K562 (cell line): ENCODE measurements at regions not wholly inside any gene's neighbourhood (a gene's known extent, or its start where the extent isn't known, plus 50 kb on each side); places are given as distances from the start of the nearest gene placed in this dataset.

Source experiments
- ATAC-seq: fragments of 200-7000 bp; cut with Tn5 transposase; 3 replicates; pipeline ENCODE4 v1.9.1; 2020; ENCODE audit warnings: moderate library complexity
- BruUV-seq: library from RNA; stranded (reverse); fragments of 400-500 nt; replicated peaks from 2 replicates; lab custom pipeline; 2021; lab: Mats Ljungman, UMichigan
- CTCF ChIA-PET: fragments of 300-600 bp; formaldehyde crosslinking; extraction: SDS; loops from one replicate; lab custom pipeline; 2021; ENCODE audit warnings: low intra/inter-chr PET ratio; lab: Yijun Ruan, JAX
- POLR2A ChIA-PET: fragments of 300-600, 350-650 bp; sonication (Branson Sonifier 250); formaldehyde crosslinking; extraction: SDS; loops from one replicate; lab custom pipeline; 2021; ENCODE audit warnings: antibody characterized with exemption, inconsistent platforms; lab: Yijun Ruan, JAX
- DNase-seq, 4 experiments: peaks; one replicate each; pipeline versions ENCODE4 v3.0.0 to v3.0.0-alpha.2; 2011 to 2018; ENCODE audit warnings: low spot score in 3 of 4, mixed read lengths in 3 of 4; ENCODE audit errors: extremely low read depth in 1 of 4
- FAIRE-seq: peaks from 2 replicates; lab custom pipeline; 2011; peaks lifted over from hg19 to GRCh38; lab: Jason Lieb, UNC
- H2AFZ ChIP-seq: 2 replicates; pipeline ENCODE4 v1.6.0; 2011; ENCODE audit warnings: low read depth, low read length, control low read depth, inconsistent platforms
- H3K27ac ChIP-seq: fragments of 200-600 bp; 3 replicates; pipeline ENCODE4 v1.8.0; 2011; ENCODE audit warnings: low read depth, mild to moderate bottlenecking, control low read depth, inconsistent platforms, low read length, moderate library complexity, mixed read lengths; ENCODE audit errors: extremely low read depth
- H3K27me3 ChIP-seq, 2 experiments: fragments of 300-600 bp in 1 of 2; 2 replicates in 1 of 2; 3 replicates in 1 of 2; pipeline versions ENCODE4 v1.6.0 to v1.8.0; 2011; ENCODE audit warnings: inconsistent platforms in 2 of 2, low read length in 2 of 2, mild to moderate bottlenecking in 1 of 2, mixed read lengths in 1 of 2, moderate library complexity in 1 of 2; ENCODE audit not compliant: control insufficient read depth in 2 of 2, insufficient read depth in 2 of 2
- H3K36me3 ChIP-seq: fragments of 300-600 bp; 3 replicates; pipeline ENCODE4 v1.8.0; 2011; ENCODE audit warnings: mild to moderate bottlenecking, low read length, inconsistent platforms; ENCODE audit not compliant: control insufficient read depth, insufficient read depth
- H3K4me1 ChIP-seq, 2 experiments: fragments of 200-600 bp in 1 of 2; replicated peaks in 1 of 2; 2 replicates in 1 of 2; 3 replicates in 1 of 2; pipeline versions ENCODE4 v1.5.1 to v1.8.0; 2011; ENCODE audit warnings: inconsistent platforms in 2 of 2, low read length in 2 of 2, mild to moderate bottlenecking in 1 of 2, mixed read lengths in 1 of 2, moderate library complexity in 1 of 2; ENCODE audit not compliant: control insufficient read depth in 2 of 2, insufficient read depth in 2 of 2
- H3K4me2 ChIP-seq: 2 replicates; pipeline ENCODE4 v1.6.1; 2011; ENCODE audit warnings: low read length, control low read depth, inconsistent platforms, mixed read lengths; ENCODE audit not compliant: insufficient read depth
- H3K4me3 ChIP-seq: fragments of 200-600 bp; sonication (generic), shearing (Covaris generic); 2 replicates; pipeline ENCODE4 v1.5.1; 2016; ENCODE audit warnings: control low read depth, inconsistent platforms
- H3K79me2 ChIP-seq: fragments of 200-600 bp; 3 replicates; pipeline ENCODE4 v1.8.0; 2011; ENCODE audit warnings: low read length, inconsistent platforms; ENCODE audit not compliant: control insufficient read depth, insufficient read depth
- H3K9ac ChIP-seq, 2 experiments: 2 replicates each; pipeline versions ENCODE4 v1.6.0 to v1.6.1; 2011; ENCODE audit warnings: low read depth in 2 of 2, low read length in 2 of 2, control low read depth in 1 of 2, inconsistent platforms in 1 of 2, mild to moderate bottlenecking in 1 of 2, mixed read lengths in 1 of 2; ENCODE audit not compliant: insufficient read depth in 1 of 2
- H3K9me1 ChIP-seq: one replicate; pipeline ENCODE4 v1.6.0; 2011; ENCODE audit warnings: inconsistent platforms, mild to moderate bottlenecking, low read length, moderate library complexity; ENCODE audit not compliant: control insufficient read depth, insufficient read depth
- H3K9me3 ChIP-seq: replicated peaks from 2 replicates; pipeline ENCODE4 v1.5.1; 2011; ENCODE audit warnings: low read depth, low read length, inconsistent platforms; ENCODE audit not compliant: control insufficient read depth, insufficient read depth
- H4K20me1 ChIP-seq: replicated peaks from 2 replicates; pipeline ENCODE4 v1.6.1; 2011; ENCODE audit warnings: low read length, inconsistent platforms, mixed read lengths; ENCODE audit not compliant: control insufficient read depth, insufficient read depth
- BRCA1 ChIP-seq, 2 experiments: fragments of 450-650 bp in 1 of 2; sonication (generic) in 1 of 2; formaldehyde crosslinking in 1 of 2; IDR thresholded peaks; 2 replicates each; pipeline versions ENCODE4 v1.5.0 to v1.6.1; 2017 to 2020; ENCODE audit warnings: mild to moderate bottlenecking in 1 of 2, missing genetic modification reagents in 1 of 2
- CAMTA2 ChIP-seq: fragments of 250-450 bp; sonication (Bioruptor Pico); conservative IDR thresholded peaks from 2 replicates; pipeline ENCODE4 v1.5.1; 2022
- GTF2F1 ChIP-seq: IDR thresholded peaks from 2 replicates; pipeline ENCODE4 v1.6.1; 2011; ENCODE audit warnings: low read depth, low read length, improper control_type of control experiment
- NFXL1 ChIP-seq: fragments of 450-650 bp; formaldehyde crosslinking; IDR thresholded peaks from 2 replicates; pipeline ENCODE4 v1.4.0; 2021; ENCODE audit warnings: mild to moderate bottlenecking
- POLR2B ChIP-seq: fragments of 450-650 bp; IDR thresholded peaks from 2 replicates; pipeline ENCODE4 v1.6.1; 2018; ENCODE audit warnings: low read depth; ENCODE audit not compliant: partially characterized antibody
- PTBP1 ChIP-seq: fragments of 200-400 bp; formaldehyde crosslinking; IDR thresholded peaks from 2 replicates; pipeline ENCODE4 v1.6.1; 2017; ENCODE audit warnings: low read depth, low read length
- RAD21 ChIP-seq, 2 experiments: fragments of 250-450 bp in 1 of 2; fragments of 450-650 bp in 1 of 2; sonication (Bioruptor Pico) in 1 of 2; formaldehyde crosslinking in 1 of 2; IDR thresholded peaks in 1 of 2; conservative IDR thresholded peaks in 1 of 2; 2 replicates each; pipeline versions ENCODE4 v1.4.0 to v1.8.0; 2020 to 2022; ENCODE audit warnings: mild to moderate bottlenecking in 2 of 2, moderate library complexity in 1 of 2
- RBM34 ChIP-seq: fragments of 200-400 bp; formaldehyde crosslinking; IDR thresholded peaks from 2 replicates; pipeline ENCODE4 v1.6.1; 2018; ENCODE audit warnings: low read length, borderline replicate concordance; ENCODE audit not compliant: insufficient read depth
- TARDBP ChIP-seq: fragments of 450-650 bp; IDR thresholded peaks from 2 replicates; pipeline ENCODE4 v1.6.1; 2016
- XRCC3 ChIP-seq: fragments of 450-650 bp; IDR thresholded peaks from 2 replicates; pipeline ENCODE4 v1.6.1; 2017; ENCODE audit warnings: mild to moderate bottlenecking, moderate library complexity
- ZBTB1 ChIP-seq: sonication (generic); formaldehyde crosslinking; IDR thresholded peaks from 2 replicates; pipeline ENCODE4 v1.8.1; 2023; ENCODE audit warnings: missing genetic modification reagents, low read depth, mild to moderate bottlenecking, borderline replicate concordance
- ZNF586 ChIP-seq: fragments of 450-650 bp; formaldehyde crosslinking; conservative IDR thresholded peaks from 2 replicates; pipeline ENCODE4 v1.4.0; 2020; ENCODE audit warnings: mild to moderate bottlenecking, moderate library complexity
- ZNF778 ChIP-seq: fragments of 450-650 bp; formaldehyde crosslinking; IDR thresholded peaks from 2 replicates; pipeline ENCODE4 v1.4.0; 2020; ENCODE audit warnings: mild to moderate bottlenecking, moderate library complexity
- WGBS: fragments of 100-300 bp; shearing (Covaris generic); methylation state at CpG from one replicate; pipeline ENCODE4 v1.1.6; 2016; ENCODE audit warnings: low coverage, mixed read lengths; ENCODE audit not compliant: insufficient coverage; ENCODE audit errors: missing lambda C conversion rate; 5-methylcytosine and 5-hydroxymethylcytosine counted together
- in situ Hi-C: fragments of 300-500 bp; cut with MboI; formaldehyde crosslinking; loops from 4 replicates; pipeline ENCODE4 v1.15.0; 2018; ENCODE audit warnings: inconsistent platforms, mixed read lengths
- intact Hi-C: fragments of 100-400 bp; cut with micrococcal nuclease; formaldehyde crosslinking; loops from 2 replicates; pipeline ENCODE4 v1.14.2; 2022
- TF ChIP-seq, protein P1 (sequence below): fragments of 250-450 bp; sonication (Bioruptor Pico); IDR thresholded peaks from 2 replicates; pipeline ENCODE4 v1.8.0; 2021; ENCODE audit warnings: mild to moderate bottlenecking, moderate library complexity
- TF ChIP-seq, protein P2 (sequence below): IDR thresholded peaks from 3 replicates; pipeline ENCODE4 v1.6.1; 2011; ENCODE audit warnings: borderline replicate concordance, mild to moderate bottlenecking, moderate library complexity; ENCODE audit not compliant: insufficient read length; ENCODE audit errors: extremely low read depth
- TF ChIP-seq, protein P3 (sequence below), 3 experiments: fragments of 200-800 bp in 1 of 3; fragments of 250-450 bp in 1 of 3; fragments of 450-650 bp in 1 of 3; sonication (Bioruptor Pico) in 1 of 3; sonication (Bioruptor generic) in 1 of 3; formaldehyde crosslinking in 1 of 3; IDR thresholded peaks; 2 replicates each; pipeline versions ENCODE4 v1.6.1 to v1.8.0; 2016 to 2022; ENCODE audit warnings: mild to moderate bottlenecking in 2 of 3, missing genetic modification characterization in 2 of 3, missing compliant biosample characterization in 1 of 3, moderate library complexity in 1 of 3

DNA sequence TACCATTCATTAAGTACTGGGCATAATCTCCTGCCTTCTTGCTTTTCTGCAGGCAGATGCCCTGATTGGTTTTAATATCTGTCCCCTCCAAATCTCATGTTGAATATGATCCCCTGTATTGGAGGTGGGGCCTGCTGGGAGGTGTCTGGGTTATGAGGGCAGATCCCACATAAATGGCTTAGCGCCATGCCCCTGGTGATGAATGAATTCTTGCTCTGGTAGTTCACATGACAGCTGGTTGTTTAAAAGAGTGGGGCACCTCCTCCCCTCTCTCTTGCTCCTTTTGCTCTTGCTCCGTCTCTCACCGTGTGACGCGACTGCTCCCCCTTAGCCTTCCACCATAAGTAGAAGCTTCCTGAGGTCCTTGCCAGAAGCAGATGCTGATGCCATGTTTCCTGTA, 564.0 kb upstream of the BRINP1 start:
- H3K79me2 ChIP-seq: no peaks in the 10 kb centered on the region
- no peaks in the 10 kb centered on the region for H3K9me1 ChIP-seq
- no peaks in the 10 kb centered on the region for H3K4me1 ChIP-seq
- BruUV-seq: no TSS peak
- no peak overlapping the region for H2AFZ ChIP-seq
- 0% methylated on average over 4 of the region's 5 CpGs for WGBS
- H3K9ac ChIP-seq: no peak overlapping the region
- H3K4me3 ChIP-seq: no peak overlapping the region
- ChIA-PET CTCF (no interaction called here), POLR2A (no interaction called here)
- H3K27ac ChIP-seq: no peak overlapping the region
- no peaks in the 10 kb centered on the region for H3K9me3 ChIP-seq
- in situ Hi-C loops: no loop called here
- H4K20me1 ChIP-seq: no peaks in the 10 kb centered on the region
- H3K36me3 ChIP-seq: no peaks in the 10 kb centered on the region
- FAIRE-seq (no peak), ATAC-seq (no peak), DNase-seq (no peak)
- no peaks in the 10 kb centered on the region for H3K27me3 ChIP-seq
- intact Hi-C loops: no loop called here
- H3K4me2 ChIP-seq: no peak overlapping the region
- TF ChIP-seq POLR2B (no peak), BRCA1 (IDR thresholded peaks at IDR 0.05) (no peak), BRCA1 (CRISPR knock-in tag; IDR thresholded peaks at IDR 0.05) (no peak), ZBTB1 (no peak), PTBP1 (no peak), GTF2F1 (no peak), RBM34 (no peak), ZNF778 (CRISPR knock-in tag) (no peak), RAD21 (CRISPR knock-in tag; conservative IDR thresholded peaks at IDR 0.05 in 1 of 2, IDR thresholded peaks at IDR 0.05 in 1 of 2) (no peak), ZNF586 (CRISPR knock-in tag) (no peak), TARDBP (no peak), NFXL1 (no peak), CAMTA2 (CRISPR knock-in tag) (no peak), XRCC3 (no peak)
- TF ChIP-seq, protein P1, sequence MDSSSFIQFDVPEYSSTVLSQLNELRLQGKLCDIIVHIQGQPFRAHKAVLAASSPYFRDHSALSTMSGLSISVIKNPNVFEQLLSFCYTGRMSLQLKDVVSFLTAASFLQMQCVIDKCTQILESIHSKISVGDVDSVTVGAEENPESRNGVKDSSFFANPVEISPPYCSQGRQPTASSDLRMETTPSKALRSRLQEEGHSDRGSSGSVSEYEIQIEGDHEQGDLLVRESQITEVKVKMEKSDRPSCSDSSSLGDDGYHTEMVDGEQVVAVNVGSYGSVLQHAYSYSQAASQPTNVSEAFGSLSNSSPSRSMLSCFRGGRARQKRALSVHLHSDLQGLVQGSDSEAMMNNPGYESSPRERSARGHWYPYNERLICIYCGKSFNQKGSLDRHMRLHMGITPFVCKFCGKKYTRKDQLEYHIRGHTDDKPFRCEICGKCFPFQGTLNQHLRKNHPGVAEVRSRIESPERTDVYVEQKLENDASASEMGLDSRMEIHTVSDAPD (CRISPR knock-in tag): no peak
- TF ChIP-seq, protein P2, sequence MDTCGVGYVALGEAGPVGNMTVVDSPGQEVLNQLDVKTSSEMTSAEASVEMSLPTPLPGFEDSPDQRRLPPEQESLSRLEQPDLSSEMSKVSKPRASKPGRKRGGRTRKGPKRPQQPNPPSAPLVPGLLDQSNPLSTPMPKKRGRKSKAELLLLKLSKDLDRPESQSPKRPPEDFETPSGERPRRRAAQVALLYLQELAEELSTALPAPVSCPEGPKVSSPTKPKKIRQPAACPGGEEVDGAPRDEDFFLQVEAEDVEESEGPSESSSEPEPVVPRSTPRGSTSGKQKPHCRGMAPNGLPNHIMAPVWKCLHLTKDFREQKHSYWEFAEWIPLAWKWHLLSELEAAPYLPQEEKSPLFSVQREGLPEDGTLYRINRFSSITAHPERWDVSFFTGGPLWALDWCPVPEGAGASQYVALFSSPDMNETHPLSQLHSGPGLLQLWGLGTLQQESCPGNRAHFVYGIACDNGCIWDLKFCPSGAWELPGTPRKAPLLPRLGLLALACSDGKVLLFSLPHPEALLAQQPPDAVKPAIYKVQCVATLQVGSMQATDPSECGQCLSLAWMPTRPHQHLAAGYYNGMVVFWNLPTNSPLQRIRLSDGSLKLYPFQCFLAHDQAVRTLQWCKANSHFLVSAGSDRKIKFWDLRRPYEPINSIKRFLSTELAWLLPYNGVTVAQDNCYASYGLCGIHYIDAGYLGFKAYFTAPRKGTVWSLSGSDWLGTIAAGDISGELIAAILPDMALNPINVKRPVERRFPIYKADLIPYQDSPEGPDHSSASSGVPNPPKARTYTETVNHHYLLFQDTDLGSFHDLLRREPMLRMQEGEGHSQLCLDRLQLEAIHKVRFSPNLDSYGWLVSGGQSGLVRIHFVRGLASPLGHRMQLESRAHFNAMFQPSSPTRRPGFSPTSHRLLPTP: no peak
- TF ChIP-seq, protein P3, sequence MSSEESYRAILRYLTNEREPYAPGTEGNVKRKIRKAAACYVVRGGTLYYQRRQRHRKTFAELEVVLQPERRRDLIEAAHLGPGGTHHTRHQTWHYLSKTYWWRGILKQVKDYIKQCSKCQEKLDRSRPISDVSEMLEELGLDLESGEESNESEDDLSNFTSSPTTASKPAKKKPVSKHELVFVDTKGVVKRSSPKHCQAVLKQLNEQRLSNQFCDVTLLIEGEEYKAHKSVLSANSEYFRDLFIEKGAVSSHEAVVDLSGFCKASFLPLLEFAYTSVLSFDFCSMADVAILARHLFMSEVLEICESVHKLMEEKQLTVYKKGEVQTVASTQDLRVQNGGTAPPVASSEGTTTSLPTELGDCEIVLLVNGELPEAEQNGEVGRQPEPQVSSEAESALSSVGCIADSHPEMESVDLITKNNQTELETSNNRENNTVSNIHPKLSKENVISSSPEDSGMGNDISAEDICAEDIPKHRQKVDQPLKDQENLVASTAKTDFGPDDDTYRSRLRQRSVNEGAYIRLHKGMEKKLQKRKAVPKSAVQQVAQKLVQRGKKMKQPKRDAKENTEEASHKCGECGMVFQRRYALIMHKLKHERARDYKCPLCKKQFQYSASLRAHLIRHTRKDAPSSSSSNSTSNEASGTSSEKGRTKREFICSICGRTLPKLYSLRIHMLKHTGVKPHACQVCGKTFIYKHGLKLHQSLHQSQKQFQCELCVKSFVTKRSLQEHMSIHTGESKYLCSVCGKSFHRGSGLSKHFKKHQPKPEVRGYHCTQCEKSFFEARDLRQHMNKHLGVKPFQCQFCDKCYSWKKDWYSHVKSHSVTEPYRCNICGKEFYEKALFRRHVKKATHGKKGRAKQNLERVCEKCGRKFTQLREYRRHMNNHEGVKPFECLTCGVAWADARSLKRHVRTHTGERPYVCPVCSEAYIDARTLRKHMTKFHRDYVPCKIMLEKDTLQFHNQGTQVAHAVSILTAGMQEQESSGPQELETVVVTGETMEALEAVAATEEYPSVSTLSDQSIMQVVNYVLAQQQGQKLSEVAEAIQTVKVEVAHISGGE (CRISPR knock-in tag; IDR thresholded peaks at IDR 0.05): no peak
